Breast epithelium (tissue), 3 donors: ENCODE measurements at regions not wholly inside any gene's neighbourhood (a gene's known extent, or its start where the extent isn't known, plus 50 kb on each side); places are given as distances from the start of the nearest gene placed in this dataset.

Experiments
- CTCF ChIP-seq, 3 donors: fragments of 450-650 bp; IDR thresholded peaks; one replicate each; pipeline ENCODE4 v1.5.1; 2016 to 2017; ENCODE audit warnings: antibody characterized with exemption in 3 of 3, mild to moderate bottlenecking in 3 of 3, moderate library complexity in 3 of 3
- POLR2AphosphoS5 ChIP-seq, 3 donors: sonication (generic); formaldehyde crosslinking; IDR thresholded peaks; one replicate each; pipeline ENCODE4 v1.6.1; 2017; ENCODE audit warnings: antibody characterized with exemption in 3 of 3

GRCh38 chr14:101394374-101394773 is 166.9 kb upstream of the DIO3 start:
- TF ChIP-seq CTCF (IDR thresholded peaks at IDR 0.05), result no peak
- no peak for TF ChIP-seq POLR2AphosphoS5 (IDR thresholded peaks at IDR 0.05)
